K562 (cell line): ENCODE measurements at regions not wholly inside any gene's neighbourhood (a gene's known extent, or its start where the extent isn't known, plus 50 kb on each side); places are given as distances from the start of the nearest gene placed in this dataset.
A peak's percentile ranks its signal among the peaks of the same experiment; 100 is the strongest.
"Not testable (repeated sequence)": the region's sequence is repeated elsewhere in the genome, so short reads cannot be mapped to it uniquely, and the experiment has no call there.

Source experiments
- ATAC-seq: fragments of 200-7000 bp; cut with Tn5 transposase; 3 replicates; pipeline ENCODE4 v1.9.1; 2020; ENCODE audit warnings: moderate library complexity
- BruUV-seq: library from RNA; stranded (reverse); fragments of 400-500 nt; replicated peaks from 2 replicates; lab custom pipeline; 2021; lab: Mats Ljungman, UMichigan
- CTCF ChIA-PET: fragments of 300-600 bp; formaldehyde crosslinking; extraction: SDS; loops from one replicate; lab custom pipeline; 2021; ENCODE audit warnings: low intra/inter-chr PET ratio; lab: Yijun Ruan, JAX
- POLR2A ChIA-PET: fragments of 300-600, 350-650 bp; sonication (Branson Sonifier 250); formaldehyde crosslinking; extraction: SDS; loops from one replicate; lab custom pipeline; 2021; ENCODE audit warnings: antibody characterized with exemption, inconsistent platforms; lab: Yijun Ruan, JAX
- DNase-seq, 4 experiments: peaks; one replicate each; pipeline versions ENCODE4 v3.0.0 to v3.0.0-alpha.2; 2011 to 2018; ENCODE audit warnings: low spot score in 3 of 4, mixed read lengths in 3 of 4; ENCODE audit errors: extremely low read depth in 1 of 4
- FAIRE-seq: peaks from 2 replicates; lab custom pipeline; 2011; peaks lifted over from hg19 to GRCh38; lab: Jason Lieb, UNC
- H2AFZ ChIP-seq: 2 replicates; pipeline ENCODE4 v1.6.0; 2011; ENCODE audit warnings: low read depth, low read length, control low read depth, inconsistent platforms
- H3K27ac ChIP-seq: fragments of 200-600 bp; 3 replicates; pipeline ENCODE4 v1.8.0; 2011; ENCODE audit warnings: low read depth, mild to moderate bottlenecking, control low read depth, inconsistent platforms, low read length, moderate library complexity, mixed read lengths; ENCODE audit errors: extremely low read depth
- H3K27me3 ChIP-seq, 2 experiments: fragments of 300-600 bp in 1 of 2; 2 replicates in 1 of 2; 3 replicates in 1 of 2; pipeline versions ENCODE4 v1.6.0 to v1.8.0; 2011; ENCODE audit warnings: inconsistent platforms in 2 of 2, low read length in 2 of 2, mild to moderate bottlenecking in 1 of 2, mixed read lengths in 1 of 2, moderate library complexity in 1 of 2; ENCODE audit not compliant: control insufficient read depth in 2 of 2, insufficient read depth in 2 of 2
- H3K36me3 ChIP-seq: fragments of 300-600 bp; 3 replicates; pipeline ENCODE4 v1.8.0; 2011; ENCODE audit warnings: mild to moderate bottlenecking, low read length, inconsistent platforms; ENCODE audit not compliant: control insufficient read depth, insufficient read depth
- H3K4me1 ChIP-seq, 2 experiments: fragments of 200-600 bp in 1 of 2; replicated peaks in 1 of 2; 2 replicates in 1 of 2; 3 replicates in 1 of 2; pipeline versions ENCODE4 v1.5.1 to v1.8.0; 2011; ENCODE audit warnings: inconsistent platforms in 2 of 2, low read length in 2 of 2, mild to moderate bottlenecking in 1 of 2, mixed read lengths in 1 of 2, moderate library complexity in 1 of 2; ENCODE audit not compliant: control insufficient read depth in 2 of 2, insufficient read depth in 2 of 2
- H3K4me2 ChIP-seq: 2 replicates; pipeline ENCODE4 v1.6.1; 2011; ENCODE audit warnings: low read length, control low read depth, inconsistent platforms, mixed read lengths; ENCODE audit not compliant: insufficient read depth
- H3K4me3 ChIP-seq: fragments of 200-600 bp; sonication (generic), shearing (Covaris generic); 2 replicates; pipeline ENCODE4 v1.5.1; 2016; ENCODE audit warnings: control low read depth, inconsistent platforms
- H3K79me2 ChIP-seq: fragments of 200-600 bp; 3 replicates; pipeline ENCODE4 v1.8.0; 2011; ENCODE audit warnings: low read length, inconsistent platforms; ENCODE audit not compliant: control insufficient read depth, insufficient read depth
- H3K9ac ChIP-seq, 2 experiments: 2 replicates each; pipeline versions ENCODE4 v1.6.0 to v1.6.1; 2011; ENCODE audit warnings: low read depth in 2 of 2, low read length in 2 of 2, control low read depth in 1 of 2, inconsistent platforms in 1 of 2, mild to moderate bottlenecking in 1 of 2, mixed read lengths in 1 of 2; ENCODE audit not compliant: insufficient read depth in 1 of 2
- H3K9me1 ChIP-seq: one replicate; pipeline ENCODE4 v1.6.0; 2011; ENCODE audit warnings: inconsistent platforms, mild to moderate bottlenecking, low read length, moderate library complexity; ENCODE audit not compliant: control insufficient read depth, insufficient read depth
- H3K9me3 ChIP-seq: replicated peaks from 2 replicates; pipeline ENCODE4 v1.5.1; 2011; ENCODE audit warnings: low read depth, low read length, inconsistent platforms; ENCODE audit not compliant: control insufficient read depth, insufficient read depth
- H4K20me1 ChIP-seq: replicated peaks from 2 replicates; pipeline ENCODE4 v1.6.1; 2011; ENCODE audit warnings: low read length, inconsistent platforms, mixed read lengths; ENCODE audit not compliant: control insufficient read depth, insufficient read depth
- CEBPG ChIP-seq, 3 experiments: fragments of 200-800 bp in 1 of 3; sonication (Bioruptor generic) in 1 of 3; sonication (generic) in 1 of 3; formaldehyde crosslinking in 1 of 3; IDR thresholded peaks in 2 of 3; conservative IDR thresholded peaks in 1 of 3; 2 replicates each; pipeline versions ENCODE4 v1.6.1 to v1.8.0; 2016 to 2022; ENCODE audit warnings: missing compliant biosample characterization in 2 of 3, missing genetic modification characterization in 2 of 3, mild to moderate bottlenecking in 1 of 3, missing genetic modification reagents in 1 of 3
- TRIM24 ChIP-seq, 2 experiments: fragments of 450-650 bp; IDR thresholded peaks; 2 replicates each; pipeline ENCODE4 v1.6.1; 2016
- WGBS: fragments of 100-300 bp; shearing (Covaris generic); methylation state at CpG from one replicate; pipeline ENCODE4 v1.1.6; 2016; ENCODE audit warnings: low coverage, mixed read lengths; ENCODE audit not compliant: insufficient coverage; ENCODE audit errors: missing lambda C conversion rate; 5-methylcytosine and 5-hydroxymethylcytosine counted together
- in situ Hi-C: fragments of 300-500 bp; cut with MboI; formaldehyde crosslinking; loops from 4 replicates; pipeline ENCODE4 v1.15.0; 2018; ENCODE audit warnings: inconsistent platforms, mixed read lengths
- intact Hi-C: fragments of 100-400 bp; cut with micrococcal nuclease; formaldehyde crosslinking; loops from 2 replicates; pipeline ENCODE4 v1.14.2; 2022
- TF ChIP-seq, protein P1 (sequence below), 2 experiments: fragments of 450-650 bp in 1 of 2; sonication (generic) in 1 of 2; formaldehyde crosslinking in 1 of 2; IDR thresholded peaks in 1 of 2; conservative IDR thresholded peaks in 1 of 2; 2 replicates each; pipeline versions ENCODE4 v1.6.1 to v1.8.1; 2016 to 2023; ENCODE audit warnings: mild to moderate bottlenecking in 2 of 2, moderate library complexity in 2 of 2, inconsistent platforms in 1 of 2, missing genetic modification reagents in 1 of 2

GRCh38 chr2:87360250-87360649 lies 338.6 kb upstream of the PLGLB1 start:
- H3K27me3 ChIP-seq; BruUV-seq; H3K9ac ChIP-seq; in situ Hi-C loops; H3K9me3 ChIP-seq; intact Hi-C loops; FAIRE-seq; H3K79me2 ChIP-seq; H4K20me1 ChIP-seq; H3K4me1 ChIP-seq; H3K27ac ChIP-seq; DNase-seq; H3K4me3 ChIP-seq; H3K36me3 ChIP-seq; H3K9me1 ChIP-seq; H3K4me2 ChIP-seq; ATAC-seq; POLR2A ChIA-PET; CTCF ChIA-PET; H2AFZ ChIP-seq; TF ChIP-seq CEBPG (CRISPR knock-in tag; IDR thresholded peaks at IDR 0.05): not testable (repeated sequence)
- peak; percentile 44 to 72; a peak in 2 of 4 replicates for TF ChIP-seq TRIM24 (IDR thresholded peaks at IDR 0.05)
- TF ChIP-seq CEBPG (tag; conservative IDR thresholded peaks at IDR 0.05 in 1 of 2, IDR thresholded peaks at IDR 0.05 in 1 of 2): 0 out of 4 replicates have a peak, but pooled peaks of 1 of the 2 experiments have one; percentile 11

DNA sequence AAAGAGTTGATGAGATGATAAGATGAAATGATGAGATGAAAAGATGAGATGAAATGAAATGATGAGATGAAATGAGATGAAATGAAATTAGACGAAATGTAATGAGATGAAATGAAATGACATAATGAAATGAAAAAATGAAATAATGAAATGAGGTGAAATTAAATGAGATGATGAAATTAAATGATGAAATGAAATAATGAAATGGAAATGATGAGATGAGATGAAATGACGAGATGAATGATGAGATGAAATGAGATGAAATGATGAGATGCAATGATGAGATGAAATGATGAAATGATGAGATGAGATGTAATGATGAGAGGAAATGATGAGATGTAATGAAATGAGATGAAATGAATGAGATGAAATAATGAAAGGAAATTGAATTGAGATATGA lies 339.3 kb upstream of the PLGLB1 start:
- ATAC-seq; H3K4me1 ChIP-seq; DNase-seq; in situ Hi-C loops; H3K9me1 ChIP-seq; H4K20me1 ChIP-seq; H3K4me3 ChIP-seq; POLR2A ChIA-PET; BruUV-seq; H3K27ac ChIP-seq; H3K36me3 ChIP-seq; FAIRE-seq; H3K27me3 ChIP-seq; CTCF ChIA-PET; H3K4me2 ChIP-seq; H3K9me3 ChIP-seq; H2AFZ ChIP-seq; intact Hi-C loops; H3K79me2 ChIP-seq; H3K9ac ChIP-seq; TF ChIP-seq CEBPG (CRISPR knock-in tag; IDR thresholded peaks at IDR 0.05): not testable (repeated sequence)
- TF ChIP-seq, protein P1, sequence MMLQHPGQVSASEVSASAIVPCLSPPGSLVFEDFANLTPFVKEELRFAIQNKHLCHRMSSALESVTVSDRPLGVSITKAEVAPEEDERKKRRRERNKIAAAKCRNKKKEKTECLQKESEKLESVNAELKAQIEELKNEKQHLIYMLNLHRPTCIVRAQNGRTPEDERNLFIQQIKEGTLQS (IDR thresholded peaks at IDR 0.05): peak; percentile 22; the same call in 1 of the 2 replicates
- TF ChIP-seq, protein P1 (CRISPR knock-in tag; conservative IDR thresholded peaks at IDR 0.05): not testable (repeated sequence)
- TF ChIP-seq CEBPG (tag; conservative IDR thresholded peaks at IDR 0.05 in 1 of 2, IDR thresholded peaks at IDR 0.05 in 1 of 2): peak in 1 of 2 experiments; percentile 28; a peak in 1 of 4 replicates
- TF ChIP-seq TRIM24 (IDR thresholded peaks at IDR 0.05): peak in 1 of 2 experiments; percentile 19; a peak in 1 of 4 replicates
- no CpG with 5 or more reads among the region's 2 CpGs for WGBS
